GM23338 (cell line): ENCODE measurements at regions not wholly inside any gene's neighbourhood (a gene's known extent, or its start where the extent isn't known, plus 50 kb on each side); places are given as distances from the start of the nearest gene placed in this dataset.

Source experiments
- ATAC-seq: fragments of 200-7000 bp; cut with Tn5 transposase; 3 replicates; pipeline ENCODE4 v1.9.1; 2020
- DNase-seq: peaks from one replicate; pipeline ENCODE4 v3.0.0-alpha.2; 2015; ENCODE audit warnings: low spot score
- H2AFZ ChIP-seq: fragments of 200-600 bp; sonication (generic); 2 replicates; pipeline ENCODE4 v1.8.0; 2016; ENCODE audit warnings: antibody characterized with exemption, mild to moderate bottlenecking, moderate library complexity
- H3F3A ChIP-seq: fragments of 200-600 bp; sonication (generic); replicated peaks from 2 replicates; pipeline ENCODE4 v1.8.0; 2017; ENCODE audit warnings: antibody characterized with exemption, mixed run types, low read depth
- H3K27ac ChIP-seq: fragments of 200-600 bp; sonication (generic); 2 replicates; pipeline ENCODE4 v1.6.1; 2016; ENCODE audit warnings: low read depth
- H3K27me3 ChIP-seq: fragments of 200-600 bp; sonication (generic); 2 replicates; pipeline ENCODE4 v1.8.0; 2016; ENCODE audit warnings: mild to moderate bottlenecking, mixed run types, moderate library complexity; ENCODE audit not compliant: insufficient read depth
- H3K36me3 ChIP-seq: fragments of 200-600 bp; sonication (generic); 2 replicates; pipeline ENCODE4 v1.8.0; 2016; ENCODE audit warnings: mild to moderate bottlenecking; ENCODE audit not compliant: insufficient read depth
- H3K4me1 ChIP-seq: fragments of 200-600 bp; sonication (generic); 2 replicates; pipeline ENCODE4 v1.8.0; 2016; ENCODE audit warnings: mild to moderate bottlenecking, moderate library complexity; ENCODE audit not compliant: insufficient read depth
- H3K4me2 ChIP-seq: fragments of 200-600 bp; sonication (generic); 2 replicates; pipeline ENCODE4 v1.7.1; 2017; ENCODE audit warnings: mixed run types
- H3K4me3 ChIP-seq: fragments of 200-600 bp; sonication (generic); 2 replicates; pipeline ENCODE4 v1.6.1; 2016; ENCODE audit warnings: mixed run types
- H3K79me2 ChIP-seq: fragments of 200-600 bp; sonication (generic); replicated peaks from 2 replicates; pipeline ENCODE4 v1.8.0; 2017; ENCODE audit warnings: mild to moderate bottlenecking; ENCODE audit not compliant: insufficient read depth
- H3K9me2 ChIP-seq: fragments of 200-600 bp; sonication (generic); 2 replicates; pipeline ENCODE4 v1.8.0; 2017; ENCODE audit not compliant: insufficient read depth
- H4K20me1 ChIP-seq: fragments of 200-600 bp; sonication (generic); replicated peaks from 2 replicates; pipeline ENCODE4 v1.8.0; 2017; ENCODE audit warnings: mild to moderate bottlenecking; ENCODE audit not compliant: insufficient read depth
- H3K27ac Mint-ChIP-seq: 2 replicates; pipeline ENCODE4 v1.8.0; 2020; ENCODE audit warnings: inconsistent platforms, mild to moderate bottlenecking, moderate library complexity, mixed read lengths
- H3K27me3 Mint-ChIP-seq: 3 replicates; pipeline ENCODE4 v1.8.0; 2022; ENCODE audit warnings: low read depth, mild to moderate bottlenecking, moderate library complexity, mixed read lengths, inconsistent platforms; ENCODE audit not compliant: insufficient read depth, poor library complexity
- H3K36me3 Mint-ChIP-seq: 3 replicates; pipeline ENCODE4 v1.8.0; 2021; ENCODE audit warnings: low read depth, mild to moderate bottlenecking, inconsistent platforms, moderate library complexity, mixed read lengths
- H3K4me1 Mint-ChIP-seq: 3 replicates; pipeline ENCODE4 v1.8.0; 2020; ENCODE audit warnings: mild to moderate bottlenecking, inconsistent platforms, mixed read lengths
- H3K4me3 Mint-ChIP-seq: 3 replicates; pipeline ENCODE4 v1.8.0; 2021; ENCODE audit warnings: moderate library complexity, mild to moderate bottlenecking, inconsistent platforms, mixed read lengths
- H3K9me3 Mint-ChIP-seq: 3 replicates; pipeline ENCODE4 v1.8.0; 2020; ENCODE audit warnings: moderate library complexity, mild to moderate bottlenecking, inconsistent platforms, mixed read lengths
- CREB1 ChIP-seq: fragments of 250-450 bp; sonication (Bioruptor Pico); IDR thresholded peaks from 2 replicates; pipeline ENCODE4 v1.5.0; 2020; ENCODE audit warnings: low read depth, mild to moderate bottlenecking, moderate library complexity
- EZH2 ChIP-seq: fragments of 200-600 bp; sonication (generic); IDR thresholded peaks from one replicate; pipeline ENCODE4 v1.8.0; 2017; ENCODE audit warnings: antibody characterized with exemption, mild to moderate bottlenecking, low read depth; ENCODE audit not compliant: unreplicated experiment
- EZH2phosphoT487 ChIP-seq: fragments of 200-600 bp; sonication (generic); IDR thresholded peaks from one replicate; pipeline ENCODE4 v1.8.1; 2018; ENCODE audit warnings: antibody characterized with exemption; ENCODE audit not compliant: unreplicated experiment
- JUNB ChIP-seq: IDR thresholded peaks from one replicate; pipeline ENCODE4 v1.6.1; 2016; ENCODE audit warnings: antibody characterized with exemption; ENCODE audit not compliant: unreplicated experiment
- NANOG ChIP-seq: IDR thresholded peaks from 2 replicates; pipeline ENCODE4 v1.6.1; 2016; ENCODE audit warnings: antibody characterized with exemption, borderline replicate concordance
- POLR2AphosphoS5 ChIP-seq: IDR thresholded peaks from 2 replicates; pipeline ENCODE4 v1.6.1; 2016; ENCODE audit warnings: antibody characterized with exemption, low read depth
- REST ChIP-seq: IDR thresholded peaks from one replicate; pipeline ENCODE4 v1.6.1; 2018; ENCODE audit warnings: antibody characterized with exemption; ENCODE audit not compliant: unreplicated experiment
- STAT1 ChIP-seq: IDR thresholded peaks from one replicate; pipeline ENCODE4 v1.6.1; 2016; ENCODE audit warnings: antibody characterized with exemption; ENCODE audit not compliant: unreplicated experiment
- ZNF114 ChIP-seq: fragments of 250-450 bp; sonication (Bioruptor Pico); IDR thresholded peaks from 2 replicates; pipeline ENCODE4 v1.5.0; 2020; ENCODE audit warnings: mild to moderate bottlenecking, moderate library complexity
- ZNF331 ChIP-seq: fragments of 250-450 bp; sonication (Bioruptor Pico); IDR thresholded peaks from 2 replicates; pipeline ENCODE4 v1.5.0; 2020; ENCODE audit warnings: low read depth, mild to moderate bottlenecking, moderate library complexity
- ZNF462 ChIP-seq: fragments of 250-450 bp; sonication (Bioruptor Pico); IDR thresholded peaks from 2 replicates; pipeline ENCODE4 v1.5.0; 2020; ENCODE audit warnings: mild to moderate bottlenecking, moderate library complexity
- TF ChIP-seq, protein P1 (sequence below): IDR thresholded peaks from 2 replicates; pipeline ENCODE4 v1.6.1; 2016; ENCODE audit warnings: antibody characterized with exemption

DNA sequence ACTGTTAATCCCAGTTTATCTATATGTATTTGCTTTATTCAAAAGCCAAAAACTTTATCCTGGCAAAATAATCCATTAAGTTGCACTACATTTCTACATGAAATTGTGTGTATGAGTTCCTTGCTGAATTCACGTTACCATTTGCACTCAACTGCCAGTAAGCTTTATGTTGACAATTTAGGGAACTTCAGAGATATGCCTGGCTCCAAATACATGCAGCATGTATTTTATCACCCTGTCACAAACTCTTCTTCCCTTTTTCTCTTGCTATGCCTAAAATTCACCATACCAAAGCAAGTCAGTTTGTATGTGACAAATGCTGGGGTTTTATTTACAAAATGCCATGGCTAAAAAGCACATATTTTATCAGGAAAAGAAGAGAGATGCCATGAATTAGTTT lies 157.6 kb upstream of the CDH2 start:
- no peaks in the 10 kb centered on the region for H3K27me3 ChIP-seq
- no peak for TF ChIP-seq NANOG
- TF ChIP-seq CREB1 (CRISPR knock-in tag), result no peak
- TF ChIP-seq EZH2phosphoT487, result no peak
- TF ChIP-seq, protein P1, sequence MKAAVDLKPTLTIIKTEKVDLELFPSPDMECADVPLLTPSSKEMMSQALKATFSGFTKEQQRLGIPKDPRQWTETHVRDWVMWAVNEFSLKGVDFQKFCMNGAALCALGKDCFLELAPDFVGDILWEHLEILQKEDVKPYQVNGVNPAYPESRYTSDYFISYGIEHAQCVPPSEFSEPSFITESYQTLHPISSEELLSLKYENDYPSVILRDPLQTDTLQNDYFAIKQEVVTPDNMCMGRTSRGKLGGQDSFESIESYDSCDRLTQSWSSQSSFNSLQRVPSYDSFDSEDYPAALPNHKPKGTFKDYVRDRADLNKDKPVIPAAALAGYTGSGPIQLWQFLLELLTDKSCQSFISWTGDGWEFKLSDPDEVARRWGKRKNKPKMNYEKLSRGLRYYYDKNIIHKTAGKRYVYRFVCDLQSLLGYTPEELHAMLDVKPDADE, result no peak
- no peak for TF ChIP-seq STAT1
- TF ChIP-seq REST, result no peak
- TF ChIP-seq ZNF331, result no peak
- no peak for TF ChIP-seq EZH2
- TF ChIP-seq ZNF462 (CRISPR knock-in tag), result no peak
- no peak for TF ChIP-seq POLR2AphosphoS5
- no peak for TF ChIP-seq ZNF114
- TF ChIP-seq JUNB, result no peak
- Mint-ChIP-seq H3K9me3 (no peaks in the 10 kb centered on the region), H3K36me3 (no peaks in the 10 kb centered on the region), H3K4me1 (no peaks in the 10 kb centered on the region; the same call in 1 of the 3 replicates), H3K4me3 (no peak overlapping the region), H3K27me3 (no peaks in the 10 kb centered on the region), H3K27ac (no peak overlapping the region)
- H3F3A ChIP-seq, result no peaks in the 10 kb centered on the region
- H3K79me2 ChIP-seq, result no peaks in the 10 kb centered on the region
- no peaks in the 10 kb centered on the region for H3K4me1 ChIP-seq
- no peak overlapping the region for H3K27ac ChIP-seq
- no peak for DNase-seq
- no peak for ATAC-seq
- 0 out of 2 replicates have a peak, but pooled peaks cover 7% of the 10 kb centered on the region for H3K9me2 ChIP-seq
- no peak overlapping the region for H3K4me3 ChIP-seq
- H4K20me1 ChIP-seq, result no peaks in the 10 kb centered on the region
- H3K4me2 ChIP-seq, result no peak overlapping the region
- H2AFZ ChIP-seq, result no peak overlapping the region
- no peaks in the 10 kb centered on the region for H3K36me3 ChIP-seq
